ENCODE measurements at regions not wholly inside any gene's neighbourhood (a gene's known extent, or its start where the extent isn't known, plus 50 kb on each side); places are given as distances from the start of the nearest gene placed in this dataset.

DNA sequence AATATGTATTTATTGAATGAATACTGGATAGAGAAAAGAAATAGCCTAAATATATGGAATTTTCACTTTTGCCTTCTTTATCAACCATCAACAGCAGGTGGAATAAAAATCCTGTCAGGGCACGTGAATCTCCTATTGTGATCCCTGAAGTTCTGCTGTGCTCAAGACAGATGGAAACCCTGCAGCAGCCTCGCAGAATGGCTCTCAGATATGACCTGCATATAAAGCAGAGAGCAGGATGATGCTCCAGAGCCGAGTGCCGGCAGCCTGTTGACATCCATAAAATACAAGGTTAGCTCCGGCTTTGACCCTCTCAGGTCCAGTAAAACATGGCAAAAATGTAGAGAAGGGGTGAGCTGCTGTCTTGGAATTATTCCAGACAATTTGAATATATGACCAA, 659.3 kb downstream of the DIAPH3 start:
- no peak for DNase-seq (ENCODE audit: low read depth in 4 of 4, low spot score in 1 of 4)

DNA sequence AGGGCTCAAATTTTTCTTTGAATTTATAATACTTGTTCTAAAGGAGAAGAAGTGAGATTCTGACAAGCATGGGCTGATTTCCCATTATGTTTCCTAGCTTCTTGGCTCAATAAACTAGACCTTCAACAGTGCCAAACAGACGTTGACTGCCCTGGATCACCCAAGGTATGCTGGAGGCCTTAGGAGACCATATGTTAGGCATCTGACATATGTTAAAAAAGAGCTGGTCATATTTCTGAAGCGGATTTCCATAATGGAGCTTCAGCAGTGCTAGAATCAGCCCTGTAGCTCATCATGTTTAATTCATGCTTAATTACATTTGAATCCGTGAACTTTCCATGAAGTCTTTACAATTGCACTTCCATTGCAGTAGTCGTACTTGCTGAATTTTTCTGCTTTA, 653.3 kb downstream of the DIAPH3 start:
- DNase-seq (ENCODE audit: low read depth in 4 of 4, low spot score in 1 of 4): no peak

GRCh38 chr13:59513686-59514085, 650.0 kb downstream of the DIAPH3 start:
- no peak for DNase-seq (ENCODE audit: low read depth in 4 of 4, low spot score in 1 of 4)

- DNase-seq (ENCODE audit: low read depth in 4 of 4, low spot score in 1 of 4): no peak
These were observed 649.4 kb downstream of the DIAPH3 start for GRCh38 chr13:59514316-59514715.

GRCh38 chr13:59519819-59520218, 643.9 kb downstream of the DIAPH3 start:
- no peak for DNase-seq (ENCODE audit: low read depth in 4 of 4, low spot score in 1 of 4)

DNA sequence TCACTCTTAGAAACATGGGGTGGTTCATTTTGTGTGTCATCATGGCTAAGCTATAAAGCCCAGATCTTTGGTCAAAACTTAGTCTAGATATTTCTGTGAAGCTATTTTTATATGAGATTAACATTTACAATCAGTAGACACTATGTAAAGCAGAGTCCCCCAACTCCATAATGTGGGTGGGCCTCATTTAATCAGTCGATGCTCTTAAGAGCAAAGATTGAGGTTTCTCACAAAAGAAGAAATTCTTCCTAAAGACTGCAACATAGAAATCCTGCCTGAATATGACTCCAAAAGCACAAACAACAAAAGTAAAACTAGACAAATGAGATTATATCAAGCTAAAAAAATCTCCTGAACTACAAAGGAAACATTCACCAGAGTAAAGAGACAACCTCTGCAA, 642.2 kb downstream of the DIAPH3 start:
- DNase-seq (ENCODE audit: low read depth in 4 of 4, low spot score in 1 of 4): no peak

DNA sequence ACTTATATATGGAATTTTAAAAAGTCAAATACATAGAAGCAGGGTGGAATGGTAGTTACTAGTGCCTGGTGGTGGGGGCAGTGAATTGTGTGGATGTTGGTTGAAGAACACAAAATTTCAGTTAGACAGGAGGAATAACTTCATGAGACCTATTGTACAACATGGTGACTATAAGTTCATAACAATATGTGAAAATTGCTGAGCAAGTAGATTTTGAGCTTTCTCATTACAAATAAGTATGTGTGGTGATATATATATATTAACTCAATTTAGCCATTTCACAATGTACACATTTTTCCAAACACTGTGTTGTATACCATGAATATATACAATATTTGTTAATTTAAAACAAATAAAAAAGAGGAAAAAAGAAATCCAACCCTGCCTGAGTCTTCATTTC, 641.1 kb downstream of the DIAPH3 start:
- DNase-seq (ENCODE audit: low read depth in 4 of 4, low spot score in 1 of 4): no peak

DNA sequence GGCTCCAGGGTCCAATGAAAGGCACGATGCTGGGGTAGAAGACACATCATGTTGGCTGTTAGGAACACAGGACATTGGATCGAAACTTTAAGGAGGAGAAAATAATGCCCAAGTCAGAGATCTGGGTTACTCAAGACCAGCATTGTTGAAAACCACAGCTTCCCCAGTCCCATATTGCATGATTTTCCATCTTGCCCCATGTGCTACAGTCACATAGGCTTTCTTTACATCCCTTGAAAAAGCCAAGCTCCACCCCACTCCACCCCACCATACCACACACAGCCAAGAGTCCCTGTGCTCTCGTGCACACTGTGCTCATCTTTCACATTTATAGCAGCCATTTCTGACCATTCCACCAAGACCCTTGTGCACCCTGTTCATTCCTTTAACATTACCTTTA, 636.2 kb downstream of the DIAPH3 start:
- DNase-seq (ENCODE audit: low read depth in 4 of 4, low spot score in 1 of 4): no peak

GRCh38 chr13:59531571-59532091, 632.1 kb downstream of the DIAPH3 start:
- no peak for DNase-seq (ENCODE audit: low read depth in 4 of 4, low spot score in 1 of 4)

GRCh38 chr13:59532405-59532804, 631.3 kb downstream of the DIAPH3 start:
- DNase-seq (ENCODE audit: low read depth in 4 of 4, low spot score in 1 of 4): no peak

GRCh38 chr13:59533561-59534555, 629.9 kb downstream of the DIAPH3 start:
- no peak for DNase-seq (ENCODE audit: low read depth in 4 of 4, low spot score in 1 of 4)

- no peak for DNase-seq (ENCODE audit: low read depth in 4 of 4, low spot score in 1 of 4)
These were observed 628.9 kb downstream of the DIAPH3 start for GRCh38 chr13:59534806-59535205.

DNA sequence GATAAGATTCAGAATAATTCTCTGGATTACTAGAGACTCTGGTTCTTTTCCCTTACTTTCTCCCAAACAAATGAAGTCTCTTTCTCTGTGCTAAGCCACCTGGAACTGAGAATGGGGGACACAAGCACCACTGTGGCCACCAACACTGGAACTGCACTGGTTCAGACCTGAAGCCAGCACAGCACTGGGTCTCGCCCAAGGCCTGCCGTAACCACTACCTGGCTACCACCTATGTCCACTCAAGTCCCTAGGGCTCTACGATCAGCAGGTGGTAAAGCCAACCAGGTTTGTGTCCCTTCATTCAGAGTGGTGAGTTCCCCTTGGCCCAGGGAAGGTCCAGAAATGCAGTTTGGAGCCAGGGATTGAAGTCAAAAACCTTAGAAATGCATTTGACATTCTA, 626.2 kb downstream of the DIAPH3 start:
- no peak for DNase-seq (ENCODE audit: low read depth in 4 of 4, low spot score in 1 of 4)

DNA sequence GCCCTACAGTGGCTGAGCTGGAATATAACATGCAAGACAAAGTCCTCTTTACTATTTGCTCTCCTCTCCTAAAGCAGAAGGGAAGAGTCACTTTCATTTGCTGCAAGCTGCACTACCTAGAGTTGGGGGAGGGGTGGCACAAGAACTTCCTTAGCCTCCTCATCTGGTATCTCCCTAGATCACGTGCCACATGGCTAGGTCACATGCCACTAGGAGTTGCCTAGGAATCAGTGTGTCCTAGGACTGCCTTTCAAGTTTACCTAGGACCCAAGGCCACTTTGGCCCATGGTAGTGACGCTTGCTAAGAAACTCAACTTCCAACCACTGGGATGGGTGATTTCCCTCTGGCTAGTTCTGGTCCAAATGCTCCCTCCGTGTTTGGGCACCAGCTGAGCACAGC, 625.2 kb downstream of the DIAPH3 start:
- no peak for DNase-seq (ENCODE audit: low read depth in 4 of 4, low spot score in 1 of 4)

GRCh38 chr13:59542303-59542702, 621.4 kb downstream of the DIAPH3 start:
- no peak for DNase-seq (ENCODE audit: low read depth in 4 of 4, low spot score in 1 of 4)

DNA sequence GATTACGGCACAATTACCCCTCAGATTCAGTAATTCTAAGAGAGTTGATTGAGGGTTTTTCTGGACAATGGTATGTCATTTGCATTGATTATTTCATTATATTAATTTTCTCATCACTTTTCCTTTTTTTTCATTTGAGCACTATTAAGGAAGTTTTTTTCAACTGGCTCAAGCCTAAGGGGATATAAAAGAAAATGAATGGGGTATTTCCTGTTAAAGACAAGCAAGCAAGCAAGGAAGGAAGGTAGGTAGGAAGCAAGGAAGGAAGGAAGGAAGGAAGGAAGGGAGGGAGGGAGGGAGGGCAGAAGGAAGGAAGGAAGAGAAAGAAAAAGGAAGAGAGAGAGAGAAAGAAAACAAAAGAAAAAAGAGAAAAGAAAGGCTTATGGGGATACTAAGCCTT, 620.3 kb downstream of the DIAPH3 start:
- no peak for DNase-seq (ENCODE audit: low read depth in 4 of 4, low spot score in 1 of 4)

DNA sequence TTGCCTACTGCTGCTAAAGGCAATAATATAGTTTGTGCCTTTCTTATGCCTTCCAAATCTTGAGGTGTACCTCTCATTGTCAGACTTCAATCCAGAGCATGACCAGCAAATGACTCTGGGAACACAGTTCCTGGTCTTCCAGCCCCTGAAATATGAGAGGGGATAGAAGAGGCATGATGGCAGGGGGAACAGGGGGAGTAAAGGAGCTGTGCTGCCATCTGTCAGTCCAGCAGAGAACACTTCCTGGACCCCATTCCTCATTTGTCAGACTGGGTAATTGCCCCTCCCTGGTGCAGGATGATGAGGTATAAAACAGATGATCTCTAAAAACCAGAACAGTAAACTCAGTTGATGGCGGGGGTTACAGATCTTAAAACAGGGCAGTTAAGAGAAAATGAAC, 618.7 kb downstream of the DIAPH3 start:
- DNase-seq (ENCODE audit: low read depth in 4 of 4, low spot score in 1 of 4): no peak

DNA sequence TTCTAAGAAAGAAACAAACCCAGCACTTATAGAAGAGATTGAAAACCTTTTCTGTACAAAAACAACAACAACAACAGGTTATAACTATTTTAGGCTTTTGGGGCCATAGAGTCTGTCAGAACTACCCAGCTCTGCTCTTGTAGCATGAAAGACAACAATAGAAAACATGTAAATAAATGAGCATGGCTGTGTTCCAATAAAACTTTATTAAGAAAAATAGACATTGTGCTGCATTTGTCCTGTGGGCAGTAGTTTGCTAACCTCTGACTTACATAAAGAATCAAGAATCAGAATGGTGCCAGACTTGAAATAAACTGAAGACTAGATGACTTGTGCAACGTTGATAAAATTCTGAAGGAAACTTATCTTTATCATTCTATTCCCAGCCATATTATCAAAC, 617.5 kb downstream of the DIAPH3 start:
- no peak for DNase-seq (ENCODE audit: low read depth in 4 of 4, low spot score in 1 of 4)

GRCh38 chr13:59547950-59548349, 615.8 kb downstream of the DIAPH3 start:
- no peak for DNase-seq (ENCODE audit: low read depth in 4 of 4, low spot score in 1 of 4)

- no peak for DNase-seq (ENCODE audit: low read depth in 4 of 4, low spot score in 1 of 4)
These were observed 600.8 kb downstream of the DIAPH3 start for GRCh38 chr13:59562924-59563323.

DNA sequence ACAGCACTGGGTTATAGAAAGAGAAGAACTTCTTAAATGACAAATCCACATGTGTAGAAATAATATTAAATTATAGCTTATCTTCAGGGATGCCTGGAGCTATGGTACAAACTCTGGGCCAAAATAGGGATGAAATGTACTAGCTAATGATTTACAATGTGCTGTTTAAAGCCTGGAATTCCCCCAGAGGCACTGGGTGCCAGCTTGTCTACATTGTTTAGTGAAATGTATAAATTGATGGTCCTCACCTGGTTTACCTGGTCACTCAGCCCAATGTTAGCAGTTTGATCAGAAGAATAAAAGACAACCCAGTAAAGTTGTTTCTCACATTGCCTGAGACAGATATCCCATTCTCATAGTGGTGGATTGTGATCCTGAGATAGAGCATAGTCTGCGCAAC, 597.2 kb downstream of the DIAPH3 start:
- no peak for DNase-seq (ENCODE audit: low read depth in 4 of 4, low spot score in 1 of 4)

DNA sequence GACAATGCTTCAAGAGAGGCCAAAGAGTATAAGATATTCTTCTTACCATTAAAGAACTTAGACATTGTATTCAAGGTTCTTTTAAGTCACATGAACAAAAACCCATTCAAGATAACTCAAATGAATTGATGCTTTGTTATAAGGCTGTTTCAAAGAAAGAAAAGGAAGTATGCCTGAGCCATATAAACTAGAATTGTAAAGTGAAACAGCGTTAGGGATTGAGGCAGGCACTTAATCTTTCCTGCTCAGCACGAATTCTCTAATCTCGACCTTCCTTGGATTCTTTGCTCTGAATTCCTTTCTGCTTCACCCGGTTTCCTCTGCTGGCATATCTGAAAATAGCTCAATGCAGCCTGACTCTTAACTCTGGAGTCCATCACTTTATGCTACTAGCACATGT, 595.4 kb downstream of the DIAPH3 start:
- no peak for DNase-seq (ENCODE audit: low read depth in 4 of 4, low spot score in 1 of 4)

- no peak for DNase-seq (ENCODE audit: low read depth in 4 of 4, low spot score in 1 of 4)
These were observed 593.5 kb downstream of the DIAPH3 start for GRCh38 chr13:59570204-59570603.
